ENCODE measurements at regions not wholly inside any gene's neighbourhood (a gene's known extent, or its start where the extent isn't known, plus 50 kb on each side); places are given as distances from the start of the nearest gene placed in this dataset.

DNA sequence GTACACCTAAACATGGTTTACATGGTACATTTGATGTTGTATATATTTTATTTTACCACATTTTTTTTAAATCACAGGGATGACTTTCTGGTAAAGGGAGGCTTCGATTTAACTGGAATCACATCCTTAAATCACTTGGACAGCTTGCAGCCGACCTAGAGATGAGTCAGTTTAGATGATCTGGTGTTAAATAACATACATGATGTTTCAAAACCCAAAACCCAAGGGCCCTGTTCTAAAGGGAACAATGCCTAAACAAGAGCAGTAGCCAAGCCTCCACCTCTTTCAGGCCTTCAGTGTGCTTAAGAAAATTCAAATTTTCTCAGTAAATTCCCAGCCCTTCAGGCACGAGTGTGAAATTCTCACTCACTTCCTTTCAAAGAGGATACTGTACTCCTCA, 108.8 kb downstream of the WT1 start:
- TF ChIP-seq, protein P1, sequence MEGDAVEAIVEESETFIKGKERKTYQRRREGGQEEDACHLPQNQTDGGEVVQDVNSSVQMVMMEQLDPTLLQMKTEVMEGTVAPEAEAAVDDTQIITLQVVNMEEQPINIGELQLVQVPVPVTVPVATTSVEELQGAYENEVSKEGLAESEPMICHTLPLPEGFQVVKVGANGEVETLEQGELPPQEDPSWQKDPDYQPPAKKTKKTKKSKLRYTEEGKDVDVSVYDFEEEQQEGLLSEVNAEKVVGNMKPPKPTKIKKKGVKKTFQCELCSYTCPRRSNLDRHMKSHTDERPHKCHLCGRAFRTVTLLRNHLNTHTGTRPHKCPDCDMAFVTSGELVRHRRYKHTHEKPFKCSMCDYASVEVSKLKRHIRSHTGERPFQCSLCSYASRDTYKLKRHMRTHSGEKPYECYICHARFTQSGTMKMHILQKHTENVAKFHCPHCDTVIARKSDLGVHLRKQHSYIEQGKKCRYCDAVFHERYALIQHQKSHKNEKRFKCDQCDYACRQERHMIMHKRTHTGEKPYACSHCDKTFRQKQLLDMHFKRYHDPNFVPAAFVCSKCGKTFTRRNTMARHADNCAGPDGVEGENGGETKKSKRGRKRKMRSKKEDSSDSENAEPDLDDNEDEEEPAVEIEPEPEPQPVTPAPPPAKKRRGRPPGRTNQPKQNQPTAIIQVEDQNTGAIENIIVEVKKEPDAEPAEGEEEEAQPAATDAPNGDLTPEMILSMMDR (IDR thresholded peaks at IDR 0.05): no peak
- no peak for TF ChIP-seq ZFX (IDR thresholded peaks at IDR 0.05; ENCODE audit: borderline replicate concordance)

All from 22Rv1 (cell line).